Bronchial epithelial cell (primary cell): ENCODE measurements at regions not wholly inside any gene's neighbourhood (a gene's known extent, or its start where the extent isn't known, plus 50 kb on each side); places are given as distances from the start of the nearest gene placed in this dataset.

Source experiments
- DNase-seq: peaks from one replicate; pipeline ENCODE4 v3.0.0-alpha.2; 2010; ENCODE audit warnings: low read depth
- FAIRE-seq: peaks from 2 replicates; lab custom pipeline; 2011; peaks lifted over from hg19 to GRCh38; lab: Jason Lieb, UNC
- H3K27me3 ChIP-seq: 2 replicates; pipeline ENCODE4 v1.5.1; 2011; ENCODE audit warnings: low read length; ENCODE audit not compliant: control insufficient read depth, insufficient read depth
- H3K36me3 ChIP-seq: 2 replicates; pipeline ENCODE4 v1.5.1; 2011; ENCODE audit warnings: low read length; ENCODE audit not compliant: control insufficient read depth, insufficient read depth
- H3K4me3 ChIP-seq: 2 replicates; pipeline ENCODE4 v1.5.1; 2011; ENCODE audit warnings: mild to moderate bottlenecking, low read depth, low read length, control low read depth
- CTCF ChIP-seq: IDR thresholded peaks from 2 replicates; pipeline ENCODE4 v1.5.1; 2011; ENCODE audit warnings: mild to moderate bottlenecking, moderate library complexity, low read length, control low read depth, inconsistent platforms; ENCODE audit not compliant: insufficient read depth, severe bottlenecking

DNA sequence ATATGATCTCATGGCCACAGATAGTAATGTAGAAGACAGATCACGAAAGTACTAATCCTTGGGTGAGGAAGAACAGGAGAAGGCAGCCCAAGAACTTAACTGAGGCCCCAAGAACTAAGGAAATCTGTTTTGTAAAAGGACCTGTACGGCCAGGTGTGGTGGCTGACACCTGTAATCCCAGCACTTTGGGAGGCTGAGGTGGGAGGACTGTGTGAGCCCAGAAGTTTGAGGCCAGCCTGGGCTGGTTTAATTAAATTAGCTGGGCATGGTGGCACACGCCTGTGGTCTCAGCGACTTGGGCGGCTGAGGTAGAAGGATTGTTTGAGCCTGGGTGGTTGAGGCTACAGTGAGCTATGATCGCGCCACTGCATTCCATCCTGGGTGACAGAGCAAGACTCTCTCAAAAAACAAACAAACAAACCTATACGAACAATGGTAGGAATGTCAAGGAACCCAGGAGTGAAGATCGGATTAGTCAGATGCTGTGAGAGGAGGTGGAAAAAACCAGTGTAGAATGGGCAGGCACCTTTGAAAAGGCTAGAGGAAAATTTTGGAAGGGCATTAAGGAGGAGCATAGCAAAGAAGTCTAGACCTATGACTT is 283.8 kb upstream of the DMRT1 start:
- no peak overlapping the region for H3K4me3 ChIP-seq
- no peak for TF ChIP-seq CTCF
- no peaks in the 10 kb centered on the region for H3K27me3 ChIP-seq
- FAIRE-seq: peak; percentile 62
- peak; percentile 96 for DNase-seq
- H3K36me3 ChIP-seq: no peaks in the 10 kb centered on the region

DNA sequence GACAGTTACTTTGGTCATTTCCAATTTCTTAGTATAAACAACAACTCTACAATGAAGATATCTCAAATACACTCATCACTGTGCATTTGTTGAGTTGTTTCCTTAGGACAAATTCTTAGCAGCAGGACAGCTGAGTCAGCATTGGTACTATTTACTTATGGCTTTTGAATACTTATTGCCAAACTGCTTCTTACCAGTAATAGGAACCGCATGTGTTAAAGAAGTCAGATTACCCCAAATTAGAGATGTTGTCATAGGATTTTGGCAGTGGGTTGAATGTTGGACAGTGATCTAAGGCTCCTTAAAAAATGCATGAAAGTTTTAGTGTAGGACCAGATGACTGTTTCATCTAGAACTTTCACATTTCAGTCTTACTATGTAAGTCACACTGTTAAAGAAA is 280.1 kb upstream of the DMRT1 start:
- no peaks in the 10 kb centered on the region for H3K36me3 ChIP-seq
- FAIRE-seq: peak; percentile 52
- H3K4me3 ChIP-seq: no peak overlapping the region
- H3K27me3 ChIP-seq: no peaks in the 10 kb centered on the region
- no peak for TF ChIP-seq CTCF
- peak; percentile 73 for DNase-seq

- H3K36me3 ChIP-seq: no peaks in the 10 kb centered on the region
- no peaks in the 10 kb centered on the region for H3K27me3 ChIP-seq
- DNase-seq (no peak), FAIRE-seq (no peak)
- TF ChIP-seq CTCF: no peak
- H3K4me3 ChIP-seq: no peak overlapping the region
Observed at GRCh38 chr9:563200-563599, 278.3 kb upstream of the DMRT1 start.

DNA sequence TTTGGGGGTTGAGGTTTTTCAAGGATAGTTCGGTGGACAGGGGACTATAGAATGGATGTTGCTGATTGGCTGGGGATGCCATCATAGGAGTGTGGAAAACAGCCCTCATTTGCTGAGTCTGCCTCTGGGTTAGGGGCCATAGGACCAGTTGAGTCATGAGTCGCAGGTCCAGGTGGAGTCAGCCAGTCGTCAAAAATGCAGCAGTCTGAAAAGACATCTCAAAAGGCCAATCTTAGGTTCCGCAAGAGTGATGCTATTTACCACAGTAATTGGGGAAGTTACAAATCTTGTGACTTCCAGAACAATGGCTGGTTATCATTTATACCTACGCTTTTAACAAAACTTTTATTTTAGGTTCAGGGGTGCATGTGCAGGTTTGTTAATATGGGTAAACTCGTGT is 276.0 kb upstream of the DMRT1 start:
- no peak for FAIRE-seq
- H3K27me3 ChIP-seq: no peaks in the 10 kb centered on the region
- H3K4me3 ChIP-seq: no peak overlapping the region
- H3K36me3 ChIP-seq: no peaks in the 10 kb centered on the region
- no peak for TF ChIP-seq CTCF
- DNase-seq: no peak

- no peak overlapping the region for H3K4me3 ChIP-seq
- no peaks in the 10 kb centered on the region for H3K36me3 ChIP-seq
- H3K27me3 ChIP-seq: no peaks in the 10 kb centered on the region
- no peak for FAIRE-seq
- no peak for DNase-seq
- no peak for TF ChIP-seq CTCF
Observed at GRCh38 chr9:567128-567746, 274.3 kb upstream of the DMRT1 start.
